MM.1S (cell line): ENCODE measurements at regions not wholly inside any gene's neighbourhood (a gene's known extent, or its start where the extent isn't known, plus 50 kb on each side); places are given as distances from the start of the nearest gene placed in this dataset.

Experiments
- DNase-seq: peaks from one replicate; pipeline ENCODE4 v3.0.0-alpha.2; 2015
- H2AFZ ChIP-seq: fragments of 300-600 bp; sonication (generic); 2 replicates; pipeline ENCODE4 v1.6.0; 2016; ENCODE audit warnings: antibody characterized with exemption, low read length
- H3F3A ChIP-seq: fragments of 300-600 bp; sonication (generic); 2 replicates; pipeline ENCODE4 v1.6.1; 2016; ENCODE audit warnings: mild to moderate bottlenecking, antibody characterized with exemption, low read length, moderate library complexity, mixed read lengths; ENCODE audit not compliant: insufficient read depth
- H3K27ac ChIP-seq: fragments of 300-600 bp; sonication (generic); 2 replicates; pipeline ENCODE4 v1.5.1; 2016; ENCODE audit warnings: mild to moderate bottlenecking, low read length
- H3K27me3 ChIP-seq: fragments of 300-600 bp; sonication (generic); replicated peaks from 2 replicates; pipeline ENCODE4 v1.6.0; 2016; ENCODE audit warnings: low read length; ENCODE audit not compliant: insufficient read depth
- H3K36me3 ChIP-seq: fragments of 300-600 bp; sonication (generic); replicated peaks from 2 replicates; pipeline ENCODE4 v1.6.1; 2016; ENCODE audit warnings: mild to moderate bottlenecking, low read length, mixed read lengths; ENCODE audit not compliant: insufficient read depth
- H3K4me1 ChIP-seq: fragments of 300-600 bp; sonication (generic); 2 replicates; pipeline ENCODE4 v1.6.1; 2016; ENCODE audit warnings: low read length, mixed read lengths
- H3K4me2 ChIP-seq: fragments of 300-600 bp; sonication (generic); 2 replicates; pipeline ENCODE4 v1.6.0; 2016; ENCODE audit warnings: low read depth, low read length
- H3K4me3 ChIP-seq: fragments of 300-600 bp; sonication (generic); 2 replicates; pipeline ENCODE4 v1.5.1; 2016; ENCODE audit warnings: low read length, mixed read lengths
- H3K79me2 ChIP-seq: fragments of 300-600 bp; sonication (generic); 2 replicates; pipeline ENCODE4 v1.6.1; 2016; ENCODE audit warnings: mixed run types, low read length, mixed read lengths
- H3K9ac ChIP-seq: fragments of 300-600 bp; sonication (generic); 2 replicates; pipeline ENCODE4 v1.6.1; 2016; ENCODE audit warnings: low read length, mixed read lengths
- H3K9me2 ChIP-seq: fragments of 300-600 bp; sonication (generic); replicated peaks from 2 replicates; pipeline ENCODE4 v1.6.1; 2016; ENCODE audit warnings: mild to moderate bottlenecking, low read length, mixed read lengths; ENCODE audit not compliant: insufficient read depth
- H3K9me3 ChIP-seq: fragments of 300-600 bp; sonication (generic); replicated peaks from 2 replicates; pipeline ENCODE4 v1.6.1; 2016; ENCODE audit warnings: mild to moderate bottlenecking, low read length, mixed read lengths; ENCODE audit not compliant: insufficient read depth
- H4K20me1 ChIP-seq: fragments of 300-600 bp; sonication (generic); 2 replicates; pipeline ENCODE4 v1.6.1; 2016; ENCODE audit warnings: mild to moderate bottlenecking, low read length, moderate library complexity, mixed read lengths; ENCODE audit not compliant: insufficient read depth
- EZH2 ChIP-seq: fragments of 300-600 bp; sonication (generic); optimal IDR thresholded peaks from 2 replicates; pipeline ENCODE3; 2017; ENCODE audit warnings: low read depth, mild to moderate bottlenecking, antibody characterized with exemption, low read length, mixed read lengths
- EZH2phosphoT487 ChIP-seq: fragments of 300-600 bp; sonication (generic); IDR thresholded peaks from 2 replicates; pipeline ENCODE4 v1.6.1; 2018; ENCODE audit warnings: antibody characterized with exemption, low read length
- TF ChIP-seq, protein P1 (sequence below): fragments of 300-600 bp; sonication (generic); IDR thresholded peaks from 2 replicates; pipeline ENCODE4 v1.5.1; 2016; ENCODE audit warnings: antibody characterized with exemption, low read length, mixed read lengths

DNA sequence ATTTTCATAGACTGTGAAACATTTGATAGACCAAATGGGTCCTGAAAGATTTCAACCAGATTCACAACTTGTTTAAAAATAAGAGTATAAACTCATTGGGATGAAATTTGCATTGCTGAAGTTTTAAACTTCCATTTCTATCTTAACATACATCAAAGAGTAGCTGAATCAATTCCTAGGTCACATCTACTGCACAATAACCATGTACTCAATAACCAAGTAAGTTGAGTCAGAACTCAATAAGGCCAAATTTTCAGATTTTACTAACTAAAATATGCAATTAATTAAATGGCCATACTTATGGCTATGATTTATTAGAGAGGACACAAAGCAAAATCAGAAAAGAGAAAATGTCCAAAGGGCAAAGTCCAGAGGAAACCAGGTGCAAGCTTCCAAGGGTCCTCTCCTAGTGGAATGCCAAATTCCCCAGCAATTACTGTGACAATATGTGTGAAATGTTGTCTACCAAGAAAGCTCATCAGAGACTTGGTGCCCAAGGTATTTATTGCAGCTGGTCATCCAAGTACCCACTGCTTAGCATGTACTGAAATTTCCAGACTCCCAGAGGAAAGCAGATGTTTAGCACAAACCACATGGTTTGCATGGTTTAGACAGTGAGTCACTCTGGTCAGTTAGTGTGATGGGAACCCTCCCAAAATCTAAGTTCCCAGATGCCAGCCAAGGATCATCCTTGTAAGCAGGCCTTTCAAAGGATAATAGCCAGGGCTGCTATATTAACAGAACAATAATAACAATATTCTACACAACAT lies 238.9 kb downstream of the IPMK start:
- Histone ChIP-seq H3K27me3 (no peaks in the 10 kb centered on the region), H3K4me1 (no peaks in the 10 kb centered on the region), H3K36me3 (no peaks in the 10 kb centered on the region), H3K79me2 (no peaks in the 10 kb centered on the region), H3K9me3 (no peaks in the 10 kb centered on the region), H2AFZ (no peak overlapping the region), H3K4me3 (no peak overlapping the region), H3K9ac (no peak overlapping the region), H3K4me2 (no peak overlapping the region), H3F3A (no peaks in the 10 kb centered on the region), H3K9me2 (no peaks in the 10 kb centered on the region), H3K27ac (no peak overlapping the region), H4K20me1 (no peaks in the 10 kb centered on the region)
- TF ChIP-seq, protein P1, sequence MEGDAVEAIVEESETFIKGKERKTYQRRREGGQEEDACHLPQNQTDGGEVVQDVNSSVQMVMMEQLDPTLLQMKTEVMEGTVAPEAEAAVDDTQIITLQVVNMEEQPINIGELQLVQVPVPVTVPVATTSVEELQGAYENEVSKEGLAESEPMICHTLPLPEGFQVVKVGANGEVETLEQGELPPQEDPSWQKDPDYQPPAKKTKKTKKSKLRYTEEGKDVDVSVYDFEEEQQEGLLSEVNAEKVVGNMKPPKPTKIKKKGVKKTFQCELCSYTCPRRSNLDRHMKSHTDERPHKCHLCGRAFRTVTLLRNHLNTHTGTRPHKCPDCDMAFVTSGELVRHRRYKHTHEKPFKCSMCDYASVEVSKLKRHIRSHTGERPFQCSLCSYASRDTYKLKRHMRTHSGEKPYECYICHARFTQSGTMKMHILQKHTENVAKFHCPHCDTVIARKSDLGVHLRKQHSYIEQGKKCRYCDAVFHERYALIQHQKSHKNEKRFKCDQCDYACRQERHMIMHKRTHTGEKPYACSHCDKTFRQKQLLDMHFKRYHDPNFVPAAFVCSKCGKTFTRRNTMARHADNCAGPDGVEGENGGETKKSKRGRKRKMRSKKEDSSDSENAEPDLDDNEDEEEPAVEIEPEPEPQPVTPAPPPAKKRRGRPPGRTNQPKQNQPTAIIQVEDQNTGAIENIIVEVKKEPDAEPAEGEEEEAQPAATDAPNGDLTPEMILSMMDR: no peak
- TF ChIP-seq EZH2phosphoT487: no peak
- TF ChIP-seq EZH2: no peak
- DNase-seq: no peak

DNA sequence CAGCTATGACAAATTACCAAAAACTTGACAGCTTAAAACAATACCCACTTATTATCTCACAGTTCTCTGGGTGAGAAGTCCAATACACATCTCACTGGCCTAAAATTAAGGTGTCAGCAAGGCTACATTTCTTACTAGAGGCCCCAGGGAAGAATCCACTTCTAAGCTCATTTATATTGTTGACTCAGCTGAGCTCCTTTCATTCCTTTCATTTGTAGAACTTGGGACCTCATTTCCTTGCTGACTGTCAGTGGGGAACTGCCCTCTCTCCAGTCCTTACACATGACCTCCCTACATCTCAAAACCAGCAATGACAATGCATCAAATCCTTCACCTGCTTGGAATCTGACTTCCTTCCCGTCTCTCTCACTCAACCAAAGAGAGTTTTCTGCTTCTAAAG lies 240.3 kb downstream of the IPMK start:
- Histone ChIP-seq H3K4me3 (no peak overlapping the region), H3K4me2 (no peak overlapping the region)
- DNase-seq: no peak

DNA sequence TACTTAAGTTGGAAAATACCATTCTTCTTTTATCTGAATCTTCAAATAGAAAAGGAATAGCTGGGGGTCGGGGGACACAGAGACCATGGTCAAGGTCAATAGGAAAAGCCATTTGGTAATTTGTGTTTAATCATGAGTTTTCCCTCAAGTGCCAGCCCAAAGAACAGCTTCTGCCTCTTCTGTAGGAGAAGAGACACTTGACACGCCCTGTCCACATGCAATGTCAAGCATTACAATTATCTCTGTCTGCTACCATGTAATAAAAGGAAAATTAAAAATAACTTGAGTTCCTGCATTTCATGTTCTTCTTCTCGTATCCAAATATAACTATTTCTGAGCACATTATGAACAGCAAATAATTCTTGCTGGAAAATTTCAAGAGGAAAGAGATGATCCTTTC lies 241.7 kb downstream of the IPMK start:
- DNase-seq: no peak
- no peaks in the 10 kb centered on the region for H3K9me2 ChIP-seq
- no peaks in the 10 kb centered on the region for H3K36me3 ChIP-seq
- no peak overlapping the region for H3K27ac ChIP-seq
- H3F3A ChIP-seq: no peaks in the 10 kb centered on the region
- H3K9me3 ChIP-seq: no peaks in the 10 kb centered on the region
- no peaks in the 10 kb centered on the region for H4K20me1 ChIP-seq
- H2AFZ ChIP-seq: no peak overlapping the region
- no peaks in the 10 kb centered on the region for H3K27me3 ChIP-seq
- TF ChIP-seq, protein P1: no peak
- no peak for TF ChIP-seq EZH2
- TF ChIP-seq EZH2phosphoT487: no peak
- H3K9ac ChIP-seq: no peak overlapping the region
- H3K4me1 ChIP-seq: no peaks in the 10 kb centered on the region
- H3K4me2 ChIP-seq: no peak overlapping the region
- no peak overlapping the region for H3K4me3 ChIP-seq
- H3K79me2 ChIP-seq: no peaks in the 10 kb centered on the region

More for the DNA sequence above, 240.3 kb downstream of the IPMK start:
- no peaks in the 10 kb centered on the region for H3K4me1 ChIP-seq
- H3K27me3 ChIP-seq: no peaks in the 10 kb centered on the region
- no peaks in the 10 kb centered on the region for H4K20me1 ChIP-seq
- H2AFZ ChIP-seq: no peak overlapping the region
- no peaks in the 10 kb centered on the region for H3K36me3 ChIP-seq
- H3K9ac ChIP-seq: no peak overlapping the region
- no peaks in the 10 kb centered on the region for H3K9me2 ChIP-seq
- TF ChIP-seq EZH2phosphoT487 (no peak), EZH2 (no peak)
- TF ChIP-seq, protein P1: no peak
- H3K79me2 ChIP-seq: no peaks in the 10 kb centered on the region
- H3F3A ChIP-seq: no peaks in the 10 kb centered on the region
- no peaks in the 10 kb centered on the region for H3K9me3 ChIP-seq
- no peak overlapping the region for H3K27ac ChIP-seq
